Middle frontal gyrus (tissue), 1 donor: ENCODE measurements at regions not wholly inside any gene's neighbourhood (a gene's known extent, or its start where the extent isn't known, plus 50 kb on each side); places are given as distances from the start of the nearest gene placed in this dataset.
"Not testable (repeated sequence)": the region's sequence is repeated elsewhere in the genome, so short reads cannot be mapped to it uniquely, and the experiment has no call there.

Source experiments
- DNase-seq: peaks from one replicate; pipeline ENCODE4 v3.0.0-alpha.2; 2015; ENCODE audit warnings: low spot score; ENCODE audit errors: extremely low spot score

- no peak for DNase-seq
Observed at GRCh38 chr12:105581420-105581819, 250.9 kb downstream of the C12orf75 start.

GRCh38 chr12:105585107-105585506 lies 254.6 kb downstream of the C12orf75 start:
- no peak for DNase-seq

- DNase-seq = no peak
Observed at GRCh38 chr12:105587237-105587636, 256.7 kb downstream of the C12orf75 start.

GRCh38 chr12:105588106-105588505 lies 257.6 kb downstream of the C12orf75 start:
- DNase-seq = no peak

- DNase-seq = no peak
Observed at GRCh38 chr12:105590571-105590970, 260.1 kb downstream of the C12orf75 start.

- DNase-seq = no peak
Observed at GRCh38 chr12:105595440-105595839, 264.9 kb downstream of the C12orf75 start.

- no peak for DNase-seq
Observed at GRCh38 chr12:105596731-105597130, 266.2 kb downstream of the C12orf75 start.

GRCh38 chr12:105598031-105598430 lies 267.5 kb downstream of the C12orf75 start:
- no peak for DNase-seq

GRCh38 chr12:105600911-105601545 lies 270.5 kb downstream of the C12orf75 start:
- DNase-seq = no peak

GRCh38 chr12:105602312-105602711 lies 271.8 kb downstream of the C12orf75 start:
- not testable (repeated sequence) for DNase-seq

GRCh38 chr12:105604281-105604680 lies 273.8 kb downstream of the C12orf75 start:
- DNase-seq = not testable (repeated sequence)

- DNase-seq = not testable (repeated sequence)
Observed at GRCh38 chr12:105606613-105607012, 276.1 kb downstream of the C12orf75 start.

- not testable (repeated sequence) for DNase-seq
Observed at GRCh38 chr12:105609001-105609400, 278.5 kb downstream of the C12orf75 start.

GRCh38 chr12:105610459-105610858 lies 280.0 kb downstream of the C12orf75 start:
- DNase-seq = no peak

GRCh38 chr12:105611340-105611739 lies 280.8 kb downstream of the C12orf75 start:
- no peak for DNase-seq

GRCh38 chr12:105613269-105613668 lies 282.8 kb downstream of the C12orf75 start:
- no peak for DNase-seq

- DNase-seq = no peak
Observed at GRCh38 chr12:105613887-105614286, 283.4 kb downstream of the C12orf75 start.

- no peak for DNase-seq
Observed at GRCh38 chr12:105616971-105617540, 286.6 kb downstream of the C12orf75 start.

GRCh38 chr12:105622220-105622619 lies 291.7 kb downstream of the C12orf75 start:
- DNase-seq = no peak

- no peak for DNase-seq
Observed at GRCh38 chr12:105622846-105623736, 292.6 kb downstream of the C12orf75 start.

- no peak for DNase-seq
Observed at GRCh38 chr12:105626653-105627052, 296.2 kb downstream of the C12orf75 start.

- no peak for DNase-seq
Observed at GRCh38 chr12:105637470-105637869, 307.0 kb downstream of the C12orf75 start.
